ENCODE measurements at regions not wholly inside any gene's neighbourhood (a gene's known extent, or its start where the extent isn't known, plus 50 kb on each side); places are given as distances from the start of the nearest gene placed in this dataset.
"Not testable (repeated sequence)": the region's sequence is repeated elsewhere in the genome, so short reads cannot be mapped to it uniquely, and the experiment has no call there.

DNA sequence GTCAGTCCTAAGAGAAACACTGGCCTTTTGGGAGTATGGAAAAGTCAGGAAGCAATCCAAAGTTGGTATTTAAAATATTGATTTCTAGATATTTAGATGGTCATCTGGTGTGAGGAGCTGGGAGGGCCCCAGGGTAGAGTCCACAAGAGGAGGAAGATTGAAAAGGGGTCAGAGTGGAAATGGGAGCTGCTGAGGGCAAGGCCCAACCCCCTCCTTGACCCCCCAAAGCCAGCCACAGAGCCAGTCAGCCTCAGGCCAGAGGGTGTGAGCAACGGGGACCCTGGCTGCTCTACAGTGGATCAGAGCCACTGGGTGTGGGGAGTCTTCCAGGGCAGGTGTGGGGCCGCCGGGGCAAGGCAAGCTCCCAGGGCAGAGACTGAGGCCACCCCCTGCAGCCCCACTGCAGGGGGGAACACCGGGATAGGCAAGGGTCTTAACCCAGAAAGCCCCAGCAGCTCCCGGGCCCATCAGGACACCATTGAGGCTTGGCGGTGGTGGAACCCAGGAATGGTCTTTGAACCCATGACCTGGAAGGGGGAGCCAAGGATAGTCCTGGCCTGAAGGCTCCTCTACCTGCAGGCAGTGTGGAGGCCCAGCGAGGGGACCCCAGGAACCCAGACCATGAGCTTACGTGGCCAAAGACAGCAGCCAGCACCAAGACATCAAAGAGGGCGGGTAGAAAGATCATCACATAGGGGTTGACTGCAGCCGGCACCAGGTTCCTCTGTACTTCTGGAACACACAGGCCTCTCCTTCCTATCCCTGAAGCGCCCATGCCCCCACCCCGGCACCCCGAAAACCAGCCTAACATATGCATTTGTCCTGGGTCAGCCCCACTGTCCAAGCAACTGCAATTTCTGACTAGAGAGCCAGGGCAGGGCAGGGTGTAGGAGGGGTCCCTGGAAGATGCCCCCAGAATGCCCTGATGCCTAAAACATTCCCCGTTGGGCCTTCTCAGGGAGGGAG, 51.3 kb upstream of the CSPG4 start:
- DNase-seq, result not testable (repeated sequence)

DNA sequence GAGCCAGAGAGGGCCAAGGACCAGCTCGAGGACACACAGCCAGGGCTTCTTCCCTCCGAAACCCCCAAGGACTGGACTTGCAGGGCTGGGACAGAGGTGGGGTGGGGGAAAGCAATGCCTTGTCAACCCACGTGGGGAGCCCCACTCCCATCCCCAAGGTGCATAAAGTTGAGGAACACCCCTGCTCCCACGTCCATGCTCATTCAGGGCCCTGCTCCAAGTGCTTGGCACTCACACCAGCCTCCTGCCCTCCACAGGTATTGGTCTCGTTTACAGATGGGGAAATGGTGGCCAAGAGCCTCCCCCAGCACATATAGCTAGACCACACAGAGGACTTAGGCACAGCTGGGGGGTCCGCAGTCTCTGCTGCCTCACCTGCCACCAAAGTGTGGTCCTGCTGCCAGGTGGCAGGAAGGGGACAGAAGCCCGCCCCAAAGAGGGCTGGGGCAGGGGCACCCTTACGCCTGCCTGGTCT, 50.5 kb upstream of the CSPG4 start:
- no peak for DNase-seq
